GM21360 (cell line): ENCODE measurements at regions not wholly inside any gene's neighbourhood (a gene's known extent, or its start where the extent isn't known, plus 50 kb on each side); places are given as distances from the start of the nearest gene placed in this dataset.
"Not testable (repeated sequence)": the region's sequence is repeated elsewhere in the genome, so short reads cannot be mapped to it uniquely, and the experiment has no call there.

Experiments used
- ATAC-seq: cut with Tn5 transposase; IDR thresholded peaks from one replicate; pipeline ENCODE4 v1.9.1; 2021; ENCODE audit warnings: mild to moderate bottlenecking, moderate library complexity; ENCODE audit not compliant: unreplicated experiment

DNA sequence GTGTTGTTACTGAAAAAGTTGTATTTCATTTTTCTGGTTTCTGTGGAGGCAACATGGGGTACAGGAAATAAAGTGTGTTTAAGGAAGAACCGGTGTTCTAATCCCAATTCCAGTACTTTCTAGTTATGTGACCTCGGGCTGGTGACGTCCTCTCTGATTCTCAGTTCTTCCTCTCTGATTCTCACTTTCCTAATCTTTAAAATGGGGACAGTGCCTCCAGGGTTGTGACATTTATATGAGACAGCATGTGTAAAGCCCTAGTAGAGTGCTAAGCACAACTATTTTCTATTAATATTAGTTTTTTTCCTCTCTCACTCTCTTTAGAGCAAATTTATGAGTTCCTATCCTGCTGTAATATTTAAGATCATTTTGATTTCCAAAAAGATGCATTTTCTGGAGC is 50.9 kb upstream of the PTPDC1 start:
- ATAC-seq: no peak

DNA sequence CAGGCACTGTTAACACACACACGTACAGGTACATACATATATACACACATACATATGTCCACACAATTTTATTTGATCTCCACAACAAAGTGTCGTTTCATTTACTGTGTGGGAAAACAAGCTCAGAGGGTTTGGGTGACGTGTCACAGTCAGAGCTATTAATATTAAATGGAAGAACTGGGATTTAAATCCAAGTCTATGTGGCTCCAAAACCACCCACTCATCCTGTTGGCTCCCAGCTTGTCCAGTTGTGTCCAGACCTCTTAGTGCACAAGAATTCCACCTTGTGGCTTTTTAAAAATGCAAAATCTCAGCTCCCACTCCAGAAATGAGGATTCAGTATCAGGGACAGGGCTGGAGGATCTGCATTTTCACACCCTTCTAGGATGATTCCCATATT is 52.3 kb upstream of the PTPDC1 start:
- no peak for ATAC-seq

DNA sequence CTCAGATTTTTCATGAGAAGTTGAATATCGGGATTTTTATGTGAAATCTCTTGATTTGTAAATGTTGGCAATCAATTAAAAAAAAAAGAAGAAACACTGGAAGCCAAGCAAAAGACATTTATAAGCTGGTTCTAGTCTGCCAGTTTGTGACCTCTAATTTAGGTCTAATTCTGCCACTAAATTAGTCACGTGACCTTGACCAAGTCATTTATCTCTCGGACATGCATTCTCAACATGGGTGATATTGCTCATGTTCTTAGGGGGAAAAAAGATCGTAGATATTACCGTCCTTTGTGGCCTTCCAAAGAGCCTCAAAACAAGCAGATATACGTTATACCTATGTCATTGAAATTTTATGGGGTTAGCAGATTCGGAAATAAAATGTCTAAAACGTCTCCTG is 52.9 kb upstream of the PTPDC1 start:
- ATAC-seq: no peak

DNA sequence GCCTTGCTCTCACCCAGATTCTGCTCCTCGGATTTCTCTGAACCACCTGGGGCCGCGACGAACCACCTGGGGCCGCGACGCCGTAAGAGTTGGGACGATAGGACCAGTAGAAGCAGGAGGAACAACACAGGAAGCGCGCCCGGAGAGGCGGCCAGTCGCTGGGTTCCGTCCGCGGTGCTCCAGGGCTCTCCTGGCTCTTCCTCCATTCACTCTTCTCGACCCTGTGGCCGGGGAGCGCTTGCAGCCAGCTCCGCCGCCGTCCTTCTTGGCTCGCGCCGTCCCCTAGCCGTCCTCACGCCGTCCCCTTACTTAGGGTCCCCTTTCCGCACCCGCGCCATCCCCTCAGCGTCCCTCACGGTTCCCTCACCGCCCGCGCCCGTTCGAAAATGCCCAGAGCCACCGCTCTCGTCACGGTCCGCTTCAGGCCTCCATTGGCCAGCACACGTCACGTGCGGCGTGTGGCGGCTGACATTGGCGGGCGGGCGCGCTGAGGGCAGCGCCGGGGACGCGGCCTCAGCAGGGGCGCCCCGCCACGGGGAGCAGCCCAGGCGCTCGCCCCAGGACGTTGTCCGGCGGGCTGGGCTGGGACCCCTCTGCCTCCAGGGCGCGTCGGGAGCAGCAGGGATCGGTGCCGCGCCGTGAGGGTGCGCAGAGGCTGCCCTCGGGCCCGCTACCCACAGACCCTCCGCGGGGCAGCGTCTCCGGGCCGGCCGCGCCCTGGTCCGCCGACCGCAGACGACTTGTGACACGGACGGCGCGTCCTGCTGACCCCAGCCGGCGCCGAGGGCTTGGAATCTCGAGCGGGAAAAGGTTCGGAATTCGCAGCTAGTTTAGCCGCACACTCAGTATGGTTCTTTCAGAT is 53.7 kb upstream of the PTPDC1 start:
- peak; percentile 96 for ATAC-seq

DNA sequence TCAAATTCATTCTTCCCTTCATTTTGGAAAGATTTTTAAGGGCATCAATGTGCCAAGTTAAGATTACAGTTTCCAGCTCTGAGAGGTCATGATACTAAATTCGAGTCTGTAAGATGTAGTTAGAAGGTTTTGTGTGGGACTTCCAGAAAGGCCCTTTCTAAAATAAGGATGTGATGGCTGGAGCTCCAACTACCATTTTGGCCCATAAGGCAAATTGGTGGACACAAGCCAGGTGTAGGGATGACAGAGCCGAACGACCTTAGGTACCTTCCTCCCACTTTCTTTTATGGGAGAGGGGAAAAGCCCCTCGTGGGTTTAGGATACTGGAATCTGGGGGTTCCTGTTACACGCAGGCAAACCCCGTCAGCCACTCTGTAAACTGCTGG is 54.3 kb upstream of the PTPDC1 start:
- ATAC-seq: no peak

DNA sequence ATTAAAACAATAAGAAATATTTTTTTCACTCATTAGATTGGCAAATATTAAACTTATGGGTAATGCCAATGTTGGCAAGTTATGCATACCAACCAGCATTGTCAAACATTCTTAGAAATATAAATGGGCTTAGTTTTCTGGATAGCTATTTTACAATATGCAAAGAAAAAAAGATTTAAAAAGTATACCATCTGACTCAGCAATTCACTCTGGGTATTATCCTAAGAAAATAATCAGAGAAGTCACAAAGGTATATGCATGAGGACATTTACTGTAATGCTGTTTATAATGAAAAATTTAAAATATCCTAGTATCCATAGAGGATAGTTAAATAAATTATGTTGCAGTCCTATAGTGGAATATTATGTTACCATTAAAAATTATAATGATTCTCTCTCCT is 57.4 kb upstream of the PTPDC1 start:
- ATAC-seq: no peak

DNA sequence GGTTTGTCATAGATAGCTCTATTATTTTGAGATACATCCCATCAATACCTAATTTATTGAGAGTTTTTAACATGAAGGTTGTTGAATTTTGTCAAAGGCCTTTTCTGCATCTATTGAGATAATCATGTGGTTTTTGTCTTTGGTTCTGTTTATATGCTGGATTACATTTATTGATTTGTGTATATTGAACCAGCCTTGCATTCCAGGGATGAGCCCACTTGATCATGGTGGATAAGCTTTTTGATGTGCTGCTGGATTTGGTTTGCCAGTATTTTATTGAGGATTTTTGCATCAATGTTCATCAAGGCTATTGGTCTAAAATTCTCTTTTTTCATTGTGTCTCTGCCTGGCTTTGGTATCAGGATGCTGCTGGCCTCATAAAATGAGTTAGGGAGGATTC is 61.8 kb upstream of the PTPDC1 start:
- ATAC-seq: not testable (repeated sequence)

DNA sequence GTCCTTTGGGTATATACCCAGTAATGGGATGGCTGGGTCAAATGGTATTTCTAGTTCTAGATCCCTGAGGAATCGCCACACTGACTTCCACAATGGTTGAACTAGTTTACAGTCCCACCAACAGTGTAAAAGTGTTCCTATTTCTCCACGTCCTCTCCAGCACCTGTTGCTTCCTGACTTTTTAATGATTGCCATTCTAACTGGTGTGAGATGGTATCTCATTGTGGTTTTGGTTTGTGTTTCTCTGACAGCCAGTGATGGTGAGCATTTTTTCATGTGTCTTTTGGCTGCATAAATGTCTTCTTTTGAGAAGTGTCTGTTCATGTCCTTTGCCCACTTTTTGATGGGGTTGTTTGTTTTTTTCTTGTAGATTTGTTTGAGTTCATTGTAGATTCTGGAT is 63.4 kb upstream of the PTPDC1 start:
- not testable (repeated sequence) for ATAC-seq

DNA sequence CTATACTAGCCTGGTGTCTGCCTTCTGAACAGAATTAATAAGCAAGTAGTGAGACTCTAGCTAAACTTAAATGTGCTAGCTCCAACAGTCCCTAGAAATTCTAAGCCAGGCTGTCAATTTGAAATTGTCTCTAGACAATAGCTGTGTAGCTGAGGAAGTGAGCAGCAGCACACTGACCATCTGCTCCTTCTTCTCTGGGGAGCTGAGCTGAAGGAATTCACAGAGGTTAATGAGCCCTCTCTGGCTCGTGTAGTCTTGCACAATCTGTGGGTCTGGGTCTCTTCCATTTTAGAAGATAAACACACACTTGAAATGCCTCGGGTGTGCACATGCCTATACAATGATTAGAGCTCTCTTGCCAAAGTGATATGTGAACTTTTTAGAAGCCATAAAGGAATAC is 63.5 kb upstream of the BARX1 start:
- no peak for ATAC-seq

DNA sequence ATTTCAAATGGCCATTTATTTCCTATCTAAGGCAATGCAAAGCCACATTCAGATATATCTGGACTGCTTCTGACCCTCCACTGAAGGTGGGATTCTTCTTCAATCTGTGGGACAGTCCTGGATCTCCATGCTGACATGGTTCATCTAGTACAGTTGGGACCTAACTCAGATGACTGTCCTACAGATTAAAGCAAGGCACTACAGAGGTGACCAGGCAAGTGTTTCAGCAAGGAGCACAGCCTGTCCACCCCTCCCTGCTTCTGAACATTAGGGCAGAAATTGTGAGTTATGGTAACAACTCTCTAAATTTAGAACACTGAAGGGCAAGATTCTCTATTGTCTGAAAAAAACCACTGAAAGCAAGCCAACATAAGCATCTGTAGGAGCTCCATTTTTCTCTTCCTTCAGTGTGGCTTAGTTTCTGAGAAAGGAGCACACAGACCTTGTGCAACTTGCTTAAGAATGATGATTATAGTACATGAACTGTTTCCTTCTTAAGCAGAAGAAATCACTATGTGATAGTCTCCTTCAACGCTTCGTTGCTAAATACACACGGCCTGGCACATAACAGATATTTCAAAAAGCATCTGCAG is 62.9 kb upstream of the BARX1 start:
- no peak for ATAC-seq

DNA sequence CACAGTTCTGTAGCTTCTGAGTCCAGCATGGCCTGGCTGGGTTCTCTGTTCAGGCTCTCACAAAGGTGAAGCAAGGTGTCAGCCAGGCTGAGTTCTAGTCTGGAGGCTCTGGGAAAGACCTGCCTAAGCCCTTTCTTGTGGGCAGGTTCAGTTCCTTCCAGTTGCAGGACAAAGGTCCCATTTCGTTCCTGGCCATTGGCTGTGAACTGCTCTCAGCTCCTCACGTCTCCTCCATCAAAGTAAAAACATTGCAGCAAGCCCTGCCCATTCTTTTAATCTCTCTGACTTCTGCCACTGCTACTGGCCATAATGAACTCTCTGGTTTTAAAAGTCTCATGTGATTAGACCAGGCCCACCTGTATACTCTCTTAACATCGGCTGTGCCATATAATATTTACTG is 61.6 kb upstream of the BARX1 start:
- ATAC-seq: no peak

DNA sequence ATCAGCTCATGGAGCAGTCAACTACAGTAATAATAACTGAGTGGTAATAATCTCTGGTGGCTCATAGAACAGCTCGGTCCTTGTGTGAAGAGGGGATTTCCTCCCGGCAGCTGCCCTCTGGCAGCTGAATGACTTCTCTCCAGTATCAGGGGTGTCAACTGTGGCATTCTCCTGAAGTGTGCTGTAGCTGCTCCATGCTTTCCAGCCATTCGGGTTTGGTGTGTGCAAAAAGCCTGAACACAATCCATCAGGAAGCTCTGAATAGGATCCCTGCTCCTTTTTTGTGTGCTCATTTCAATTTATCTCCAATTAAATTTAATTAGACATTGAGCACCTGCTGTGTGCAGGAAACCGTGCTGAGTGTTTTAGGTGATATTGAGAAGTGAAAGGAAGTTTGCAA is 59.8 kb upstream of the BARX1 start:
- no peak for ATAC-seq

DNA sequence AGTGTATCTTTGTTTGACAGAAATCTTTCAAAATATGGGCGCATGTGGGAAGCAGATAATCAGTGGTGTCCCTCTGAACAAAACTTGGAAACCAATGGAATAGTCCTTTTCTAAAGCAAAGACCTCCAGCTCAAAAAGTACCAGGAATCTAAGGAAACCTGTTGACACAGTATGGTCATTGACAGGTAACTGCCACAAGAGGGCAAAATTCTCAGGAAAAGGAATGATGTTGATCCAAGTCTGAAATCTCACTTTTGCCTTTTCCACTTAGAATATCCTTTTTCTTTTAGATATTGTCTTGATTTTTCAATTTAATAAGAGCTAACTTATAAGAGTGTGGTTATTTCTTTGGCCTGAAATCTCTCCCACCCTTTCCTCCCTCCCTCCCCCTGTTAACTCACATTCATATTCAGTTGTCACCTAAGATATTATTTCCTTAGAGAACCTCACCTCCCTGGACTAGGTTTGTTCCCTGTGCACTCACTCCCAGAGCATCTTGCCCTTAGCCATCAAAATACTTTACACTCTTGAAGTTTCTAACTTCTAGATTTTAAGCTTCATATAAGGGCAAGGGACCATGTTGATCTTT is 59.0 kb upstream of the BARX1 start:
- ATAC-seq: no peak

DNA sequence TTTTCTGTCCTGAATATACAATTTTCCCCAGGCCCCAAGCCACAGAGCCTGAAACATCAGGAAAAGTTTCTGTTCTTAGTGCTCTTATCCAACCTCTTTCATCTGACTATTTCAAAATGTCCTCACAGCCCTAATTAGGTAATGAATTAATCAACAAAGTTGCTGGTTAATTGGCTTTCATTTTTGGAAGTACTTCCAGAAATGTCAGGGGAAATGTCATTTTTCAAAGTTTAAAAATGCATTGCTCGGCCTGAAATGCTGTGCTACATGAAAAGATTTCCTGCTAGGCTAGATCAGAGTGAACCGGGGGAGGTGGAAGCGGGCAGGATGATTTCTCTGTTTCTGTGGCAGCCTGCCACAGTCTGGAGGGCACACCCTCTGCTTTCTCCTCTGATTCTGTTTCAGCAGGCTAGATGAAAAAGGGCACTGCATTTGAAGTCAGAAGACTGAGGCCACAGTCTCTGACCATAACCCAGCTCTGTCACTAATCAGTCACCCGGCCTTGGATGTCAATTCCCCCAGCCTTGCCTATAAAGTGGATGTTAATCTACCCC is 55.9 kb upstream of the BARX1 start:
- ATAC-seq: no peak

DNA sequence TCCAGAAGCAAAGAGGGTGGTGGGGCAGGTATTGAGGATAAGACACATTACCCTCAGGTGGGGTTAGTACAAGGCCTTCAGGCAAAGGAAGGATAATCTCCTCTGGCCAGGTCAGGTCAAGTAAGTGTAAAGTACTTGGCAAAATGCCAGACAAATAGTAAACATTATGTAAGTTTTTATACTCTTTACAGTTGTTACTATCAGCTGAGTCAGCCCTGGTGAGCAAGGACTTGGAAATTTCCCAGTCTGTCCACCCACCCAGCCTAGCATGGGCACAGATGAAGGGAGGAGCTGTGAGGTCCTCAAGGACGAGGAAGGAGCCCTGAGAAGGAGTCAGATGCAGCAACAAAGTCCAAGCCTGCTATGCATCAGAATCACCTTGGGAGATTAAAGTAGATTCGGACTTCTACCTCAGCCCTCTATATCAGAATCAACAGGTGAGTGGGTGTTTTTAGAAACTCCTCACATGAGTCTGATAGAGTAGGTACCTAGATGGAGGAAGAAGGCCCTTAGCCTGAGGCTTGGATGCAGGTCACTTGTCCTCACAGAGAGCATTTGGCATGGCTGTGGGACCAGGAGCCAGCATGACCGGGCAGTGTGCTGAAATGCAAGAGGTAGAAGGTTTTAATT is 50.2 kb upstream of the BARX1 start:
- ATAC-seq: no peak
